ENCODE measurements at regions not wholly inside any gene's neighbourhood (a gene's known extent, or its start where the extent isn't known, plus 50 kb on each side); places are given as distances from the start of the nearest gene placed in this dataset.

DNA sequence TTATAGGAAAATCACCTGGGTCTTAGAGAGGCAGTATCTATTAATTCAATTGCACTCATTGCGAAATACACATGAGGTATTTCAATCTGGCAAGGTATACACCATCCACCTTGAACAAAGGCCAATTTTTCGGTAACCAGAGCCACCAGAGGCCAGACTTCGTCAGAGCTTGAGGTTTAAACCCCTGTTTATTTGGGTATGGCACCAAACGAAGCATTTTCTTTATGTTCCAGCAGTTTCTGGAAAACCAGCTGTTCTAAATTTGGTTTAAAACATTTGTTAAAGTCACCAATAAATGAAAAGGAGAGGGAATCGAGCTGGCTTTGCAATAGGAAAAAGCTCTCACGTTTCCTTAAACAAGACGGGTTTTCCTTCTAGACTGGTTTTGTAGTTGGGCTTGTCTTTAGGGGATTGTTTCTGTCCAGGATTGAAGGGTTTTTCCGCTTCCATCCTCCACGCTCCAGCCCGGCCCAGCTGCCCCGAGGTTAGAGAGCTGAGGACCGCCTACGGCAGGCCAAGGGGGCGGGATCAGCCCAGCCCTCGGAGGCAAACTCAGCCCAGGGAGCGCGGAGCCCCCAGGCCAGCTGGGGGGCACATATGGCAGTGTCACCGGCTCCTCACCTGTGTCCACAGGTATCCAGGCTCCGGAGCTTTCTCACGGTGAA is 539.4 kb upstream of the MGMT start:
- Histone ChIP-seq H3K27ac (ENCODE audit: low read depth, low read length) (no peak overlapping the region), H3K27me3 (ENCODE audit: control insufficient read depth, insufficient read depth, low read length) (no peaks in the 10 kb centered on the region), H3K9me3 (ENCODE audit: control insufficient read depth, insufficient read depth, low read length) (peaks cover 49% of the 10 kb centered on the region), H3K4me3 (ENCODE audit: low read depth, low read length) (no peak overlapping the region)
- TF ChIP-seq, protein P1, sequence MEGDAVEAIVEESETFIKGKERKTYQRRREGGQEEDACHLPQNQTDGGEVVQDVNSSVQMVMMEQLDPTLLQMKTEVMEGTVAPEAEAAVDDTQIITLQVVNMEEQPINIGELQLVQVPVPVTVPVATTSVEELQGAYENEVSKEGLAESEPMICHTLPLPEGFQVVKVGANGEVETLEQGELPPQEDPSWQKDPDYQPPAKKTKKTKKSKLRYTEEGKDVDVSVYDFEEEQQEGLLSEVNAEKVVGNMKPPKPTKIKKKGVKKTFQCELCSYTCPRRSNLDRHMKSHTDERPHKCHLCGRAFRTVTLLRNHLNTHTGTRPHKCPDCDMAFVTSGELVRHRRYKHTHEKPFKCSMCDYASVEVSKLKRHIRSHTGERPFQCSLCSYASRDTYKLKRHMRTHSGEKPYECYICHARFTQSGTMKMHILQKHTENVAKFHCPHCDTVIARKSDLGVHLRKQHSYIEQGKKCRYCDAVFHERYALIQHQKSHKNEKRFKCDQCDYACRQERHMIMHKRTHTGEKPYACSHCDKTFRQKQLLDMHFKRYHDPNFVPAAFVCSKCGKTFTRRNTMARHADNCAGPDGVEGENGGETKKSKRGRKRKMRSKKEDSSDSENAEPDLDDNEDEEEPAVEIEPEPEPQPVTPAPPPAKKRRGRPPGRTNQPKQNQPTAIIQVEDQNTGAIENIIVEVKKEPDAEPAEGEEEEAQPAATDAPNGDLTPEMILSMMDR (IDR thresholded peaks at IDR 0.05; ENCODE audit: low read depth, low read length): no peak
- CTCF ChIA-PET: no interaction called here
- DNase-seq (ENCODE audit: low read depth, low spot score): no peak
- POLR2A ChIA-PET: no interaction called here

DNA sequence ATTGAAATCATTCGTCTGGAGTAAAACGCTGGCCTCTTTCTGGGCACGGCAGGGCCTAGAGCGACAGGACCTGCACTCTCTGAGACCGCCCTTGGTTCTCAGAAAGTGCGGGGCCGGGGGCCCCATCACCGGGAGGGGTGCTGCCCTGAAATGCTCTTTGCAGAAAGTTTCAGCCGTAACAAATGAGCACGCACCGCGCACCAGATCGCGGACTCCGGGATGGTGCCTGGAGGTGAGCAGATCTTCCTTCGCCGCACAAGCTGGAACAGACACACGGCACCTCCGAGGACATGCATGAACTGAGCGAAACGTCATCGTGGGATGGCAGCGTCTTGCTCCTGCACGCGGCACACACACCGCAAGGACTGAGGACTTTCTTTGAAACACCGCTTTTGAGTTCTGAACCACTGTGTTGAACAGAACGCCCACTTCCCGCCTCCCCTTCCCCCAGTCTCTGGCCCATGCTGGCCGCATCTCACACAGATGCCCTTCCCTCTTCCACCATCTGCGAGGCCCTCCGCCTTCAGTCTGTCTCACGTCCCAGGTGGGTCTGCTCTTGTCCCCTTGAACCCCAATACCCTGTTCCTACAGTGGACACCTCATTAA is 538.7 kb upstream of the MGMT start:
- Histone ChIP-seq H3K27ac (ENCODE audit: low read depth, low read length) (no peak overlapping the region), H3K9me3 (ENCODE audit: control insufficient read depth, insufficient read depth, low read length) (peaks cover 47% of the 10 kb centered on the region), H3K27me3 (ENCODE audit: control insufficient read depth, insufficient read depth, low read length) (no peaks in the 10 kb centered on the region), H3K4me3 (ENCODE audit: low read depth, low read length) (no peak overlapping the region)
- ChIA-PET POLR2A (no interaction called here), CTCF (no interaction called here)
- TF ChIP-seq, protein P1 (IDR thresholded peaks at IDR 0.05; ENCODE audit: low read depth, low read length): no peak
- DNase-seq (ENCODE audit: low read depth, low spot score): no peak

DNA sequence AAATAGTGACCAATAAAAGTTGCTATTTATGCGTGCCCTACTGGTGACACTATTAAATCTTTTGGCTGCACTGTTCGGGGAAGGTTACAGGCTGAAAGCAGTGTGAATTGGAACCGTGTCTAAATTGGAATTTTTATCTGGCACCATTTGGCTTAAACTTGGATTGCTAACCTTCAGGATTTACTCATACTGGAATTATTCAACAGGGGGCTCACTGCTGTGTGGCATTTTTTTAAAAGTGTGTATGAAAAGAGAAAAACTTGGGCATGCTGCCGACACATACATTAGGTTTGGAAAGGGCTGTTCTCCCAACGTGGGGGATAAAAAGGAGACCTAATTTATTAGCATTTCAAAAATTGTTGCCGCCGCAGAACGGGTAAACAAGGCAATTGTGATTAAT is 537.9 kb upstream of the MGMT start:
- Histone ChIP-seq H3K4me3 (ENCODE audit: low read depth, low read length) (no peak overlapping the region), H3K9me3 (ENCODE audit: control insufficient read depth, insufficient read depth, low read length) (peaks cover 50% of the 10 kb centered on the region), H3K27ac (ENCODE audit: low read depth, low read length) (no peak overlapping the region), H3K27me3 (ENCODE audit: control insufficient read depth, insufficient read depth, low read length) (no peaks in the 10 kb centered on the region)
- TF ChIP-seq, protein P1 (IDR thresholded peaks at IDR 0.05; ENCODE audit: low read depth, low read length): no peak
- no peak for DNase-seq (ENCODE audit: low read depth, low spot score)
- ChIA-PET POLR2A (no interaction called here), CTCF (no interaction called here)

DNA sequence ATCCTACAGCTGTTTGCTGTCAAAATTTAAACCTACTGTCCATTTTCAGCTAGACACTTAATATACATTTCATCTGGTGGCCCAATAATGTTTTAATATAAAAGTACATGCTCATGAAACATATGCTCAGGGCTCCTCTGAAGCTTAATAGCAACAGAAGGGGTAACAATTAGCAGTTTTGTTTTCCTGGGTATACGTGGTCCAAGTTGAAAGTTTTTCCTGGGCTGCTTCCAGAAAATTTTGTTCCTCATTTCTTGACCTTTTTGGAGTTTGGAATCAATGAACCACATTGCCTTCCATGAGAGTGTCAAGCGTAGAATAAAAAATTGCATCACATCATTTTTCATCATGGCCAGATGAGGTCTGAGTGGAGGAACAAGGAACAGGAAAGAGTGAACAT is 537.3 kb upstream of the MGMT start:
- DNase-seq (ENCODE audit: low read depth, low spot score): no peak
- CTCF ChIA-PET: no interaction called here
- Histone ChIP-seq H3K4me3 (ENCODE audit: low read depth, low read length) (no peak overlapping the region), H3K9me3 (ENCODE audit: control insufficient read depth, insufficient read depth, low read length) (peaks cover 48% of the 10 kb centered on the region), H3K27me3 (ENCODE audit: control insufficient read depth, insufficient read depth, low read length) (no peaks in the 10 kb centered on the region), H3K27ac (ENCODE audit: low read depth, low read length) (no peak overlapping the region)
- TF ChIP-seq, protein P1 (IDR thresholded peaks at IDR 0.05; ENCODE audit: low read depth, low read length): no peak
- POLR2A ChIA-PET: no interaction called here

DNA sequence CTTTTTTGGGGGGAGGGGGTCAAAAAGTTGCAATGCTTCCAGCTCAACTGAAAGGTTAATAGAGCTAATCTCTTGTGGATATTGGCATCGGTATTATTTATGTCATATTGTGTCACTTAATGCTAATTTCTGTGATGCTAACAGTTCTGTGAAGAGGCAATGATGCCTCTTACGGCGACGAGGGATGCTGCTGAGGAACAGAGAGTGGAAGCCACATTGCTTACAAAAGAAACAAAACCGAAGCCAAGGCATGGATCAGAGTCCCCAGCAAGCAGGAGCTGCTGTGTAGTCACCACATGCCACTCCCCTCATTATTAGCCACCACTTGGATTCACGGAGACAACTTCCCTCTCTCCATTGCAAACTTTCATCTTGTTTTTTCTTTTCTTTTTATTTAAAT is 536.5 kb upstream of the MGMT start:
- Histone ChIP-seq H3K9me3 (ENCODE audit: control insufficient read depth, insufficient read depth, low read length) (peaks cover 44% of the 10 kb centered on the region), H3K27me3 (ENCODE audit: control insufficient read depth, insufficient read depth, low read length) (no peaks in the 10 kb centered on the region), H3K27ac (ENCODE audit: low read depth, low read length) (no peak overlapping the region), H3K4me3 (ENCODE audit: low read depth, low read length) (no peak overlapping the region)
- CTCF ChIA-PET: no interaction called here
- DNase-seq (ENCODE audit: low read depth, low spot score): no peak
- TF ChIP-seq, protein P1 (IDR thresholded peaks at IDR 0.05; ENCODE audit: low read depth, low read length): no peak
- POLR2A ChIA-PET: no interaction called here
